GM21367 (cell line): ENCODE measurements at regions not wholly inside any gene's neighbourhood (a gene's known extent, or its start where the extent isn't known, plus 50 kb on each side); places are given as distances from the start of the nearest gene placed in this dataset.

Source experiments
- ATAC-seq: cut with Tn5 transposase; IDR thresholded peaks from one replicate; pipeline ENCODE4 v1.9.1; 2021; ENCODE audit not compliant: unreplicated experiment

DNA sequence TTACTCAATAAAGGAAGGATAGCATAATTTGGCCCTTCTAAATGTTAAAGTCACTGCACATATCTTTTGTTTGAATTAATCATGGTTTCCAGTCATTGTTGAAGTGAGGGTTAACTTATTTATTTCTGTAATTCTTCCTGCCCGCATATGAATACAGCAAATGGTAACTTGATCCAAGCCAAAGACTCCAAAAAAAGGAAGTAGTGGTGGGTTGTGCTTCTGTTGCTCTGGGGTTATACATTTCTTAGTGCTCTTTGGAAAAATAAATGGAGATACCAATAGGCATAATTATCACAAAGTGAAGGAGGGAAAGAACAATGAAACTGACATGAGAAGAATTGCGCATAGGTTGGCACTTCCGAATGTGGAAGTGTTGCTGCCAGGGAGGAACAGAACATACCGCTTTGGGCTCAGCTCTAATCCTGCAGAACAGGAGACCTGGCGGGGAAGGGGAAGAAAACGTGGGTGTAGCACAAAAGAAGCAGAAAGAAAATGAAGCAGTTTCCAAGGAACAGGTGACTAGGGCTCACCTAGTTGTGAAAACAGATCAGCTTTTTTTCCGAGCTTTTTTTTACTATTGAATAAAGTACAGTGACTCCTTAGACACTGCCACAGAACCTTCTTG lies 69.7 kb upstream of the TAF11L2 start:
- no peak for ATAC-seq

DNA sequence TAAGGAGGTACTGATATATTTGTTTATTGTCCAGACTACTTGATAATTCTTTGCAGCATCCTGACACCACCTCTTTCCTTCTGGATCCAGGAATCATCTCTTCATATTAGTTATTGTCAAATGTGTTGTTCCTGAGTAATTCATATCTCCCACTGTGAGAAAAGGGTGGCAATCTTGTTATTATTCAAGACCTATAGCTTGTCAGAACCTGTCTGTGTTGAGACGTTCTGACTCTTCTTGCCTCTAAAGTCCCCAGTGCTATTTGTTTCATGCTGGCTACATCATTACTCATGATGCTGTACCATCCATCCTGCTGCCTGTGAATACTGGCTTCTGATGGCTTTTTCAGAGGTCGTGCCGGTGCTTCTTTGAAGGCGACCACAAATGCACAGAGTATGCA lies 68.7 kb upstream of the TAF11L2 start:
- no peak for ATAC-seq

DNA sequence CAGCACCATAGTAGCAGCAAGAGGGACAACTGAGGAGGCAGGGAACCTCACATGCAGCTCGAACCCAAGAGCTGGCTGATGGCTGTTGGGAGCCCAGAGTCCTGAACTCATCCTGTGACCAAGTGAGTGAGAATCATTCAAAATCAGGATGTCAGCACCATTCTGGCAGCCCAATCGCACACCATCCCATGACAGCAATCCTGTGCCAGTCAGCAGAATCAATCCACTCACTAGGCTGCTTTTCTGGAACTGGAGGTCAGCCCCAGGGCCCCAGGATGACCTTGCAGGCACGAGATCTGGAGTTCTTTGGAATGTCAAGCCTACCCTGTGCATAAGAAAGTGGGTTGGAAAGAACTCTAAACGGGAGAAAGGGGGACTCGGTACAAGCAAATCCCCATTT lies 67.8 kb upstream of the TAF11L2 start:
- ATAC-seq, result no peak

DNA sequence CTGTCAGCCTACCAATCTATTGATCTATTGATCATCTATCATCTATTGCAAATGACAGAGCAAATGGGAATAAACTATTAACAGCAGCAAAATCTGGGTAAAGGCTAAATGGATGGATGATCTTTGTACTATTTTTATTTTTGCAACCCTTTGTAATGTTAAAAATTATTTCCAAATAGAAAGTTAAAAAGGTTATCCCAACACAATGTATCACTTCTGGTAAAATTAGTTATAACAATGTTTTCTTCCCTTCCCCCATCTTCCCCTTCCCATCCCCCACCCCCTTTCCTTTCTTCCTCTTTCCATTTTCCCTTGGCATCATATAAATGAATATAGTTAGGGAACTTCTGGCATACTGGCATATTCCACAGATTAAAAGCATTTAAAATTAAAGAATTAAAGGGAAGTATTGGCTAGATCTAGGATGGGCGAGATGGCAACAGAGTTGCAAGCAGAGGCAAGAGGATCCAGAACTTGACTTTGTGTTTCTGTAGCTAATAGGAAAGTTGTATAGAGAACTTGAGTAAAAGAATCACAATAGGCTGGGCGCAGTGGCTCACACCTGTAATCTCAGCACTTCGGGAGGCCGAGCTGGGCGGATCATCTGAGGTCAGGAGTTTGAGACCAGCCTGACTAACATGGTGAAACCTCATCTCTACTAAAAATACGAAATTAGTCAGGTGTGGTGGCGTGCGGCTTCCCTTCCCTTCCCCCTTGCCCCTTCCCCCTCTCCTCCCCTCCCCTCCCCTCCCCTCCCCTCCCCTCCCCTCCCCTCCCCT lies 66.6 kb upstream of the TAF11L2 start:
- ATAC-seq, result no peak

DNA sequence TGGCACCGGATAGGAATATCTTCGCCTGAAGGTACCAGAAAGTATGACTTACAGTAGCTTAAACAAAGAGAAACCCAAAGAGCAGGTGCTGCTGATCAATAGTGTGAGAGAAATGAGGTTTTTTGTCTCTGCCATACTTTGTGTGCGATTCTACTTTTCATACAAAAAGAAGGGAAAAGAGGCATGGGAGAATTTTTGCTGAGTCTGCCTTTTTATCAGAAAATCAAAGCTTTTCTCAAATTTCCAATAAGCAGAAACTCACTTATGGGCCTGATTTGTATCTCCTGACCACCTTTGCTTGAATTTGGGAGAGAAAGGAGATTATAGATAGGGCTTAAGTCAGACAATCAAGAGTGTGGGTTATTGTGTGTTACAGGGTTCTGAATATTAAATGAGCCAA lies 65.5 kb upstream of the TAF11L2 start:
- ATAC-seq, result no peak

DNA sequence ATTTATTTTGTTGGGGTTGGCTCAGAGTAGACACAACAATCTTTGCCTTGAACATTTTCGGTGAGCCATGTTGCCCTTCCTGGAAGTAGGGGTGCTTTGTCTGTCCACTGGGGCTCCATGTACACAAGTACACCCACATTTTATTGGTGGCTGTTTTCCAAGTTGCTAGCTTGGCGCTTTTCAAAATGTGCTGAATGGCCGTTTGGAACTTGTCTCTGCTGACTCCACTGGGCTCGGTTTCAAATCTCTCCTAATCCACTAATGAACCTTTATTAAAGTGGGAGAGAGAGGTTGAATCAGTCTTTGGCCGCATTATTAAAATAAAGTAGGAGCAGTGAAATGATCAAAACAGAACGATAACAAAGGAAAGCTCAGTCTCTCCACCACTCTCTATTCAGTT lies 64.6 kb upstream of the TAF11L2 start:
- ATAC-seq, result no peak

DNA sequence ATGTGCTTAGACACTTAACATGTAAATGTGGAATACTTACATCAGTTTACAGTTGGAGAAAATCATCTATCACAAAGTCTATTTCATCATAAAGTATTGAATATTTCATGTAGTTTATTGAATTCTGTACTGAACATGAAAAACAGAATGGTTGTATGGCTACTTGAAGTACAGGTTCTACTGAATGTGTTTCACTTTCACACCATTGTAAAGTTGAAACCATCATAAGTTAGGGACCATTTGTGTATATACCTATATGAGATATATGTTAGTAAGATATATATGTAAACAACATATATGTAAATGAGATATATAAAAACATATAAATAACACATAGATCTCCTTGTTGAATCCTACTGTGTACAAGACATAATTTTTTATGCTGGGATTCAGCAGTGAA lies 63.0 kb upstream of the TAF11L2 start:
- ATAC-seq, result peak; percentile 58

DNA sequence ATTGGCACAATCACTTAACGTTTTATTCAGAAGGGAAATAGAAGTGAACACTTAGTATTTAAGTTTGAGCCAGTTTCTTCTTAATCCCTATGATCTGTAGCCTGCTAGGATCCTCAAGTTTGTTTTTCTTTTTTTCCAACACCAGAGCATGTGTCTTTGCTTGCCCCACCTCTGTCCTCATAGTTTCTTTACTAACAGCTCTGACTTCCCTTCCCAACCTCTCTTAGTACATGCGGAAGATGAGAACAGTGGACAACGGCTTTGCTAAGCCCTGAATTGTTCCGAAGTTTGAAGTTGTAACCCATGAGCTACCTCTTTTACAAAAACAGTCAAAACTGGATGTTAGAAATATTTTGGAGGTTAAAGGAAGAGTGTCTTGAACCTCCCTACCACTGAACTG lies 61.7 kb upstream of the TAF11L2 start:
- peak; percentile 35 for ATAC-seq

DNA sequence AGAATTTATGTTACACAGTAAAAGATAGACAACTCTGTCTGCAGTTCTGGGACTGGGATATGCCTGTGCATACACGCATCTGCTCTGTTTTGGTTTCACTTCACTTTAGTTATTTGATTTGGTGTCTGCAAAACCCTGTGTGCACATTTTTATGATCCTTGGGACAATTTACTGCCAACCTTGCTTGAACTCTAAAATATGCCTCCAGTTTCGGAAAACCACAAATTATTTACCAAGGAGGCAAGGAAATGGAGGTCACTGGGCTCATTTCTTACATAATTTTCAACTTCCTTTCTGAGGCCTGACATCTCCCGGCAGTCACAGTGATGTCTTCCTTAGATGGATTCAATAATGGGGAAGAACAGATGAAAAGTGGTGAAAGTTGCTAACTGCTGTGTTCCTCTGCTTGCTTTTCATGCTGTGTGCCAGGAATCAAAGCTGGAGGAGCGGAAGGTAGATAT lies 61.2 kb upstream of the TAF11L2 start:
- peak; percentile 84 for ATAC-seq

DNA sequence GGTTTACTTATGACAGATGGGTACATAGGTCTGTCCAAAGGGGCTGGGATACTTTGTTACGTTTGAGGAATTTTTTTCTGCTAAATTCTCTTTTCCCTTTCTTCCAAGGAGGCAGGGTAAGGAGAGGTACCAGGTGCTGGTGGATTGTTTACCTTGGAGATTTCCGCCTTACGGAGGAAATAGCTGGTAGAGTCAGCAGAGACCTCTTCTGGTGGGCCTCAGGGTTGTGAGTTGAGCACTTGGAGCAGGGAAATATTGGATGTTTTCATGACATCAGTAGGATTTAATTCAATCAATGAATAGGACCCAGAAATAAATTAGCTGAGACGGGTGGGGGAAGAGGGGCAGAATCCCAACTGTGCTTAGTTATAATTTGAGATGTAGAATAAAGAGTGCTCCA lies 60.0 kb upstream of the TAF11L2 start:
- no peak for ATAC-seq

DNA sequence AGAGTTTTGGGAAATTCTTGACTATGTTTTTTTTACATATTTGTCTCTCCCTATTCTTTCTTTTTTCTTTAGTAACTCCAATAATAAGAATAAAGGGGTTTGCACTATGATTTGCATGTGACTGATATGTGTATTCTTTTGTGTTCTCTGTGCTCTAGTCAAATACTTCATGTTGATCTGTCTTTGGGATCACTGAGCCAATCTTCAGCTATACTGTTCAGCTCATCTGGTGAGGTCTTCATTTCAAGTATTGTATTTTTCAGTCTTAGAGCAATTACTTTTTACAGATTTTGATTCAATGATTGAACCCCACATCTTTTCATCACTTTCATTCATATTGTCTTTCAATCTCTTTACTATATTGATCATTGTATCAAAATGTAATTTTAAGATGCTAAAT lies 58.1 kb upstream of the TAF11L2 start:
- no peak for ATAC-seq

DNA sequence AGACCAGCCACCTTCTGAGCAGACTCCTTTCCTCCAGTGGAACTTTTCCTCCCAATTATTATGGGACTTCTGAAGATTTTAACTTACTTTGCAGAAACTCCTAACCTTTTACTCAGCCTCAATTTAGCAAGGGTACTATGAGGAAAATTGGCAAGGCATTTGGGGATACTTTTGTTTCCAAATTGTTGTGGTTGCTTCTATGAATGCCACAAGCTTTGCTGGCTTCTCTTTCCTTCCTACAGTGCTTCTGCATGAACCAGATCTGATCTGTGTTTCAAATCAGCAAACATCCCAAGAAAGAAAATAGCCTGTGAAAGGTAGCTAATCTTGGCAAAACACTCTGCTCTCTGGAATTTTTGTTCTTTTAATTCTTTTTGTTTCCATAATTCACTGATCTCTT lies 57.3 kb upstream of the TAF11L2 start:
- no peak for ATAC-seq

DNA sequence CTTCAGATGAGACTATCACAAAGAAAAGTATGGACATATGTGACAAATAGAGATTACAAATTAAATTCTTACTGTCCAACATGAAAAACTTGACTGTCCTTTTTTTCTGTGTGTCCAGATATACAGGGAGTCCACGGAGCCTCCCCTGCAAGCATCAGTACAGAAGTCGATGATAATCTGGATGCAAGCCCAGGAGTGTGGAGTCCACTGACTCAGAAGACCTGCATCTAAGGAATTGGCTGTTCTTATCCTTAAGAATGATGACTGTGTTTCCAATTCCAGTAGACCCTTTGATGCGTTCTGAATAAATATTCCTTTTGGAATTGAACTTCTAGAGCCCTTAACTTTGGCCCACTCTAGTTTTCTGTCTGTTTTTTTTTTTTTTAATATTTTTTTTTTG lies 56.7 kb upstream of the TAF11L2 start:
- no peak for ATAC-seq

DNA sequence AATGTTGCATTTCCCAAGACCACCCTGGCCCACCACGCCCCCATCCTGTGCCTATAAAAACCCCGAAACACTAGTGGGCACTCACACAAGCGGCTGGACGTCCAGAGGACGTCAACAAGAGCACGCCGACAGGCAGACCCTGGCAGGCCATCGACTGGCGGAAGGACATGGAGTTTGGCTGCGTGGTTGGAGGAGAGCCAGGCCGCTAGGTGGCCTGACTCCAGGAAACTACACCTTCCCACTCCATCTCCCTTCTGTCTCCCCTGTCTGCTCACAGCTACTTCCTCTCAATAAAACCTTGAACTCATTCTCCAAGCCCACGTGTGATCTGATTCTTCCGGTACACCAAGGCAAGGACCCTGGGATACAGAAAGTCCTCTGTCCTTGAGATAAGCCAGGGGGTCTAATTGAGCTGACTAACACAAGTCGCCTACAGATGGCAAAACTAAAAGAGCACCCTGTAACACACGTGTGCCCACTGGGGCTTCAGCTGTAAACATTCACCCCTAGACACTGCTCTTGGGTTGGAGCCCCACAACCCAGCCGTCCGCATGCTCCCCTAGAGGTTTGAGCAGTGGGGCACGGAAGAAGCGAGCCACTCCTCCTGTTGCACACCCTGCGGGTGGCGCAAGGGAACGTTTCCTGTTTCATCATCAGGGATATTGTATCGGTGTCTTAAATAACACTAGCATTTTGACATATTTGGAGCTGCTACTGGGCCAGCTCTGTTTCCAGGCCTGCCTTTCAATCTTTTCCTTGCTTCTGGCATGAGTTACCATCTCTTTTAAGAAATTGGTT lies 54.5 kb upstream of the TAF11L2 start:
- ATAC-seq, result no peak

DNA sequence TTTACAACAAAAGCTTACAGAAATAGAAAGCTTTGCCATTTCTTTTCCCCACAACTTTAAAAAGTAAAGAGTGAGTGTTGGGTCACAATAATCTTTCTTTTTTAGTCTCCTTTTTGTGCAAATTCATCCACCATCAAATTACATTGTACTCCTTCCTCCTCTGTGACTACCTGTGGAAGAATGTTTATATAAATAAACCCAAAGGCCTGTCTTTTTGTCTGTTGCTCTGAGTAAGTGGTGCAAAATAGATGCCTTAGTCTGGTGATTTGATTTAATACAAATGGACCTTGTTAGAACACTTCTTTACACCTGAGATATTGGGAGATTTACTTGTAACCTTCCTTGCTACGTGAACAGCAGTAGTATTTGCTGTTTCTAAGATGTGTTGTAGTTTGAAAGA lies 53.5 kb upstream of the TAF11L2 start:
- ATAC-seq, result no peak

DNA sequence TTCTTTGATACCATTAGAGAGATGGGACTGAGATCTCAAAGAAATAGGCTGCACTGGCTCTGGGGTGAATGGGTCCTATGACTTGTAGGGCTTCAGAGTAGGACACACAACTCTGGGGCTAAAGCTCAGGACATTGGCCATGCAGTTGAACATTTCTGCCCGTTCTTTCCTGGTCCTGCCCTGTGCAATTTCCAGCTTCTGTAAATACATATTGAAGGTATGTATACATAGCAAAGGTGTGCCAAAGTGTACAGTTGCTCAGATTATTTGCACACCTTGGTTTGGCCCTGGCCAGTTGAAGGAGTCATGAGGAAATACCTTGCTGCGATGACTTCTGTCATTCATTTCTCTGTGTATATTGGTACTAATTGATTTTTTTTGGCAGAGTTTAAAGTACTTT lies 52.8 kb upstream of the TAF11L2 start:
- no peak for ATAC-seq
